Ectodermal cell (in vitro differentiated cells): ENCODE measurements at regions not wholly inside any gene's neighbourhood (a gene's known extent, or its start where the extent isn't known, plus 50 kb on each side); places are given as distances from the start of the nearest gene placed in this dataset.
A peak's percentile ranks its signal among the peaks of the same experiment; 100 is the strongest.
"Not testable (repeated sequence)": the region's sequence is repeated elsewhere in the genome, so short reads cannot be mapped to it uniquely, and the experiment has no call there.

Experiments
- H3K27ac ChIP-seq: 2 replicates; pipeline ENCODE4 v1.7.0; 2013; ENCODE audit warnings: mild to moderate bottlenecking, low read depth, low read length; ENCODE audit not compliant: insufficient read depth, poor library complexity, severe bottlenecking
- H3K27me3 ChIP-seq: 2 replicates; pipeline ENCODE4 v1.7.0; 2013; ENCODE audit warnings: mild to moderate bottlenecking, low read length; ENCODE audit not compliant: insufficient read depth, control insufficient read depth, poor library complexity, severe bottlenecking
- H3K36me3 ChIP-seq: one replicate; pipeline ENCODE4 v1.7.0; 2013; ENCODE audit warnings: low read length; ENCODE audit not compliant: control insufficient read depth, insufficient read depth
- H3K4me1 ChIP-seq: one replicate; pipeline ENCODE4 v1.7.0; 2013; ENCODE audit warnings: low read length; ENCODE audit not compliant: control insufficient read depth, insufficient read depth
- H3K4me3 ChIP-seq: 2 replicates; pipeline ENCODE4 v1.7.0; 2013; ENCODE audit warnings: low read depth, low read length, control low read depth; ENCODE audit not compliant: insufficient read depth
- H3K9me3 ChIP-seq: 2 replicates; pipeline ENCODE4 v1.7.0; 2013; ENCODE audit warnings: mild to moderate bottlenecking, low read length, moderate library complexity; ENCODE audit not compliant: control insufficient read depth
- WGBS, 2 experiments: methylation state at CpG; one replicate each; pipeline ENCODE4 v1.1.7; 2013; ENCODE audit warnings: missing lambda C conversion rate in 2 of 2; 5-methylcytosine and 5-hydroxymethylcytosine counted together

- H3K27ac ChIP-seq, H3K4me1 ChIP-seq, H3K36me3 ChIP-seq, H3K4me3 ChIP-seq, H3K9me3 ChIP-seq: not testable (repeated sequence)
- H3K27me3 ChIP-seq, result peaks cover 54% of the 10 kb centered on the region
- 4 to 20% methylated on average over 5 to 12 of the region's 15 CpGs for WGBS, 2 experiments
These were observed 71.6 kb downstream of the PCMTD2 start for GRCh38 chr20:64327223-64327549.

- H3K27me3 ChIP-seq, result peaks cover 49% of the 10 kb centered on the region
These were observed 72.2 kb downstream of the PCMTD2 start for GRCh38 chr20:64327550-64328317.

GRCh38 chr20:64328595-64329250 lies 73.2 kb downstream of the PCMTD2 start:
- not testable (repeated sequence) for H3K36me3 ChIP-seq, H3K27ac ChIP-seq, H3K4me1 ChIP-seq, H3K9me3 ChIP-seq, H3K4me3 ChIP-seq
- 55 to 56% methylated on average over 7 of the region's 9 CpGs for WGBS, 2 experiments
- peaks cover 39% of the 10 kb centered on the region for H3K27me3 ChIP-seq

More at GRCh38 chr20:64327550-64328317, 72.2 kb downstream of the PCMTD2 start:
- not testable (repeated sequence) for H3K4me1 ChIP-seq, H3K9me3 ChIP-seq, H3K27ac ChIP-seq, H3K36me3 ChIP-seq
- H3K4me3 ChIP-seq, result peak overlapping the region; percentile 26
- WGBS, 2 experiments, result 0% methylated on average over 22 to 34 of the region's 74 CpGs

- H3K36me3 ChIP-seq, result not testable (repeated sequence)
These were observed 77.1 kb downstream of the PCMTD2 start for GRCh38 chr20:64332627-64333026.

More at GRCh38 chr20:64332627-64333026, 77.1 kb downstream of the PCMTD2 start:
- H3K27me3 ChIP-seq, result peaks cover 16% of the 10 kb centered on the region
- H3K9me3 ChIP-seq, H3K4me3 ChIP-seq, H3K27ac ChIP-seq, H3K4me1 ChIP-seq: not testable (repeated sequence)
